HG02884 (cell line): ENCODE measurements at regions not wholly inside any gene's neighbourhood (a gene's known extent, or its start where the extent isn't known, plus 50 kb on each side); places are given as distances from the start of the nearest gene placed in this dataset.

ENCODE experiments used
- ATAC-seq: cut with Tn5 transposase; IDR thresholded peaks from one replicate; pipeline ENCODE4 v1.9.1; 2021; ENCODE audit warnings: mild to moderate bottlenecking, moderate library complexity; ENCODE audit not compliant: unreplicated experiment

DNA sequence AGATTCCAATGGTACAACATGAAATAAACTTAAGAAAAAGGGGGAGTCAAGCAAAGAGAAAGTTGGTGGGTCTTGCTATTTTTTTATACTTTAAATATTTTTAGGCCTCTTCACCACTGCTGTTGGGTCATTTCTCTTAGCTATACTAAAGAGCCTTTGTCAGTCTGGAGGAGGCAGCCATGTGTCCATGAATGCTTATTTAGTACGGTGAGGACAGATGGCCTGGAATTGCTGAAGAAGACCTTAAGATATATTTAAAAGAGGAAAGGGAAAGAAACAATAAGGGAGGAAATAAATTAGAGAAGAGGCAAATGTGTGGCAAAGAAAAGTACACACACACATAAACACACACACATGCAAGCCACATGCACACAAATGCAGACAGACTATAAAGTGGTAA, 560.5 kb upstream of the MEF2C start:
- no peak for ATAC-seq

DNA sequence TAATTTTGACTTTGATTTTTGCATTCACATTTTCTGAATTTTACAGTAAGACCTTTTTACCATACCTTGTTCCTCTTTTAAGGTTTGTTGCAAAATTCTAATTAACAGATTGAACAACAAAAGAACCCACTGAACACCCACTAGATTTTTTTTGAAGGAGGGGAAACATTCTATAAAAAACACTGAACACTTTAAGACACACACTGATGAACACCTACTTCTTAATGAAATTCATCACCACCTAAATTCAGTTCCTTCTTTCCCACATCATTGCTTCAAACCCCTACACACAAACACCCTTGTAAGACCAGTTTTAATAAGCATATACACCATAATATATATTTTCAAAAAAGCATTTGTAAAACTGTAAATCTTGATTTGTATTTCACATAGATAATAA, 559.0 kb upstream of the MEF2C start:
- ATAC-seq = no peak

GRCh38 chr5:89440670-89441069, 557.7 kb upstream of the MEF2C start:
- ATAC-seq = no peak

DNA sequence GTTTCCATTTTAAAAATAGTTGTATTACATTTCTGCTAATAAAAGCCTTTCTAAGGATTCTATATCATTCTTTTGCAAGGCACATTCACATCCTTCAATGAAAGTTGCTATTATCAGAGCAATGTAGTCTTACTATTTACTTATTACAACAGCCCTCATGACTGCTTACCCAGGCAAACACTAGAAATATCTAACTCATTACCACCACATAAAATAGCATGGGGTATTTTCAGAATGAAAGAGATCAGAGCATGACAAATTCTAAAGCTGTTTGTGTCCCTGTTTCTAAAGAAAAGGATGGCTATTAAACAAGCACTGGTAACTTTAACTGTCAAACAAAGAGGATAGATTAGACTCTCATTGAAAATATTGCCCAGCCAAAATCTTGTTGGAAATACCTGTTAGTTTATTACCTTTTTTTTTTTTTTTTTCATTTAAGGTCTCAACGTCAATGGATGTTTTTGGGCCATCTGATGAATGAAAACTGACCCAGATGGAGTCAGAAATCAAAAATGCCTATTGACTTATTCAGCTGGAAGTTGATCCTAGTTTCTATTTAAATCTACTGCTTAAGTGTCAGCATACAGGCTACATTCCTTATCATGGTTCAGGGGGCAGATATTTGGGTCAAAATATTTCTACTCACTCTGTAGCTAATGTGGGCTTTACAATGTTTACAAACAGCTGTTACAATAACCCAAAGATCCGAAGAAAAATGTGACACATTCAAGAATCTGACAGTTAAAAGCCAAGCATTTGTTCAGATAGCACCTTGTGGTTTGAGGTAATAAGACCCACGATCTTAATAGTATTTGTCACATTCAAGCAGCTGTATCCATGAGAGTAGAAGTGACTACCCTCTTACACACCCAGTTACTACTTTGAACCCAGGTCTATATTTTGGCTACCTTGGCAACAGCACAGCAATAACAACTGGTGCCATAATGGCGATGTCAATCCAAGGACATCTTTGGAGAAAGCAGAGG, 554.8 kb upstream of the MEF2C start:
- ATAC-seq = no peak

GRCh38 chr5:89436464-89436863, 553.5 kb upstream of the MEF2C start:
- no peak for ATAC-seq

- ATAC-seq = peak; percentile 71
Observed at GRCh38 chr5:89435347-89435746, 552.4 kb upstream of the MEF2C start.

GRCh38 chr5:89428624-89429023, 545.6 kb upstream of the MEF2C start:
- no peak for ATAC-seq

- ATAC-seq = no peak
Observed at GRCh38 chr5:89425062-89425461, 542.1 kb upstream of the MEF2C start.

DNA sequence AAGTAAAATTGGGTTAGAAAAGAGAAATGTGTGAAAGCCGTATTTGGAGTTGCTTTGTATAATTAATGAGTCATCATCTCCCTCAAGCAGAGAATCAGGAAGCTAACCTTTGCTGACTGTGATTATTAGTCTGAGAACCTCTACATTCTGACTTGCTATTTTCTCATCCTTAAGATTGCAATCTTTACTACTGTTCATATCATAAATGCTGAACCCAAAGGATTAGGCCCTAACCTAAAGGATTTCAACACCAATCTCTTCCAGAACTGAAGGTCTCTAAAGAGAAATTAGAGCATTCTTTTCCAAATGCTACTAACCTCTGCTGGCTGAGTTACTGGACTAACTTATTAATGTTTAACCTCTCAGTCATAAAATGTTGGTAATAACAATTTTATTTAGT, 538.1 kb upstream of the MEF2C start:
- no peak for ATAC-seq

DNA sequence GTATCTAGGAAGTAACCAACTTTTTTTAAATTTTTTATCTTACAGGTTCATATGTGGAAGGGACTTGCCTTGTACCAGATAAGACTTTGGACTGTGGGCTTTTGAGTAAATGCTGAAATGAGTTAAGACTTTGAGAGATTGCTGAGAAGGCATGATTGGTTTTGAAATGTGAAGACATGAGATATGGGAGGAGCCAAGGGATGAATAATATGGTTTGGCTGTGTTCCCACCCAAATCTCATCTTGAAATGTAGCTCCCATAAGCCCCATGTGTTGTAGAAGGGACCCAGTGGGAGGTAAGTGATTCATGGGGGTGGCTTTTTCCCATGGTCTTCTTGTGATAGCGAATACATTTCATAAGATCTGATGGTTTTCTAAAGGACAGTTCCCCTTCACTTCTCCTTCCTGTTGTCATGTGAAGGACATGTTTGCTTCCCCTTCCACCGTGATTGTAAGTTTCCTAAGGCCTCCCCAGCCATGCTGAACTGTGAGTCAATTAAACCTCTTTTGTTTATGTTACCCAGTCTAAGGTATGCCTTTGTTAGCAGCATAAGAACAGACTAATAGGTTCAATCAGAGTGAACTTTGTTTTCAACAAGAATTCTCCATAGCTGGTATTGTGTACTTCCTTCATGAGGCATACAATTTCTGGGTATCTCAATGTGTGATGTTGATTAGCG, 535.6 kb upstream of the MEF2C start:
- no peak for ATAC-seq

DNA sequence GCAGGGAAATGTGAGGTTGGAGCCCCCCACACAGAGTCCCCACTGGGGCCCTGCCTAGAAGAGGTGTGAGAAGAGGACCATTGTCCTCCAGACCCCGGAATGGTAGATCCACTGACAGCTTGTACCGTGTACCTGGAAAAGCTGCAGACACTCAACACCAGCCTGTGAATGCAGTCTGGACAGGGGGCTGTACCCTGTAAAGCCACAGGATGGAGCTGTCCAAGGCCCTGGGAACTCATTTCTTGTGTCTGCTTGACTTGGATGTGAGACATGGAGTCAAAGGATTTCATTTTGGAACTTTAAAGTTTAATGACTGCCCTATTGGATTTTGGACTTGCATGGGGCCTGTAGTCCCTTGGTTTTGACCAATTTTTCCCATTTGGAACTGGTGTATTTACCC, 535.0 kb upstream of the MEF2C start:
- ATAC-seq = no peak

DNA sequence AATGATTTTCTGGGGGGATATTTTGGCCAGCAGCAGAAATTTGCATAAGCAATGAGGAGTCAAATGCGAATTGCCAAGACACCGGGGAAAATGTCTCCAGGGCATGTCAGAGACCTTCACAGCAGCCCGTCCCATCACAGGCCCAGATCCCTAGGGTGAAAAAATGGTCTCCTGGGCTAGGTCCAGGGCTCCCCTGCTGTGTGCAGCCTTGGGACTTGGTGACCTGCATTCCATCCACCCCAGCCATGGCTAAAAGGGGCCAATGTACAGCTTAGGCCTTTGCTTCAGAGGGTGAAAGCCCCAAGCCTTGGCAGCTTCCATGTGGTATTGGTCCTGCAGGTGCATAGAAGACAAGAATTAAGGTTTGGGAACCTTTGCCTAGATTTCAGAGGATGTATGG, 534.5 kb upstream of the MEF2C start:
- ATAC-seq = no peak

DNA sequence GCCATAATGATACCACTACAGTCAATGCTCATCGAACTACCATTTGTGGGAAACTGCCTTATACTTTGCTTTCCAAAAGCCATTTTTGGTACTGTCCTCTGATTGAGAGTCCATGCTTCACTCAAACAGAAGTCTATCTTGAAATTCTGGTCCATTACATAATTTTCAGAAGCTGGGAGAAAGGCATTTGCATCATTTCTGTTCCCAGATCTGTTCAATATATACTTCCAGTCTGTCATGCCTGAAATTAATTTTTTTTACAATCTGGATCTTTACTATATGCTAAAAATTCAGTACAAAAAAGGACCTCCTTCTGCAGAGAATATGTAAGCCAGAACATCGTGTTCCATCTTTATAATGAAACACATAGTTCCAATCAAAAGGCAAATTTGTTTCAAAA, 528.9 kb upstream of the MEF2C start:
- ATAC-seq = no peak

DNA sequence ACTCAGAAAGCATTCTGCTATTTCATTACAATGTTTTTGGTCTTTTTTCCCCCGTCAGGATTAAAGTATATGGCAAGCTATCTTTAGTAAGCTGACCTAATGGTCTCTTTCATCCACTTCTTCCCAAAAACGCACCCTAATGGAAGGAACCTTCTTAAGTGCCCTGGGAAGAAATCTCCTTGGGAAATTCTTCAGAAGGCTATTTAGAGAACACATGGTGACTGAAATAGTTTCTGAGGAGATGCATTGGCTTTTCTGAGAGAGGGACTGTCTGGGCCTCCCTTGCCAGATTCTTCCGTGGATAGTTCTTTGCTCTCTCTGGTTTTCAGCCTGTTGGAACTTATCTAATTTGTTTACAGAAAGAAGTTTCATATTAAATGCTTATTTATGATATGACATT, 524.1 kb upstream of the MEF2C start:
- ATAC-seq = no peak

DNA sequence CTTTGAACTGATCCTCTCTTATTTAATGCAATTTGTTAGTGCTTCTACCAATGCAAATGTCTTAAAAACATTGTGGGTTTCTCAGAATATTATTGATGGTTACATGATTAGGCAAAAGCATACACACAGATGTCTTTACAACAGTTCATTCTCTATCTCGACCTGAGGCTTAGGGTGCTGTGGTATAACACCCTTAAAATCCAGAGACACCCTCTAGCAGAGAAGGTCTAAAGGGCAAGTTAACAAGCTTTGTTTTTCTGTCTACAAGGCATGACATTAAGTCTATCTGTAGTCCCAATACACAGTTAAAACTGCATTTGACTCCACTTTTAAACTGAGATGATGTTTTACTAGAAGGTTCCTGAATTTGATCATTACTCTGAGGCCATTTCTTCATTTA, 518.7 kb upstream of the MEF2C start:
- no peak for ATAC-seq

DNA sequence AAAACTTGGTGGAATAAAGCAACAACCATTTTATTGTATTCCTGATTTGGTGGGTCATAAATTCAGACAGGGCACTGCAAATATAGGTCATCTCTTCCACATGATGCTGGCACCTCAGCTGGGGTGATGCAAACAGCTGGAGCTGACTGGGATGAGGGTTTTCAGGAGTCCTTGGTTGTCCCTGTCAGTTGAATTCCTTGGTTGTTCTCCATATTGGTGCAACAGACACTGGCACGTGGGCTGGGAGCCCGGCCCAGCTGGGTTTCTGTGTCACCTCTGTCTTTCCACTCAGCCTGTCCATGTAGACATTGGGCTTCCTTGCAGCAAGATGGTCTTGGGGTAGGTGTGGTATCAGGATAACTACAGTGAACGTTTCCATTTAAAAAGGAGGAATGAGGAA, 518.0 kb upstream of the MEF2C start:
- ATAC-seq = no peak

DNA sequence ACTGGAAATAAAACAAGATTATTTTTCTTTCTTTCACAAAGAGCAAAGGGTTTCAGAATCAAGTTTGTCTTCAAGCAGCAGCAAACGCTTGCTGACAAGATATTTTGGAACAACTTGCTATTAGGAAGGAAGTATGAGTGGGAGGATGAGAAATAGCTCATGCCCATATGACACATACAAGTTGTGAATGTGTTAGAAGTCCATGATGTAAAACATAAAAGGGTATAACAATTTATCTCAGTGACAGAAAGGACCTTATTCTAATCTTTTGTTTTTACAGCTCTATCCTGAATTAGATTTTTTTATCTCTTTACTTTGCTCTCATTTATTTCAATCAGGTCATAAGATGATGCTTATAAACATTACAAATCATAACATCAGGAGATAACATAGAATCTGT, 516.6 kb upstream of the MEF2C start:
- no peak for ATAC-seq

DNA sequence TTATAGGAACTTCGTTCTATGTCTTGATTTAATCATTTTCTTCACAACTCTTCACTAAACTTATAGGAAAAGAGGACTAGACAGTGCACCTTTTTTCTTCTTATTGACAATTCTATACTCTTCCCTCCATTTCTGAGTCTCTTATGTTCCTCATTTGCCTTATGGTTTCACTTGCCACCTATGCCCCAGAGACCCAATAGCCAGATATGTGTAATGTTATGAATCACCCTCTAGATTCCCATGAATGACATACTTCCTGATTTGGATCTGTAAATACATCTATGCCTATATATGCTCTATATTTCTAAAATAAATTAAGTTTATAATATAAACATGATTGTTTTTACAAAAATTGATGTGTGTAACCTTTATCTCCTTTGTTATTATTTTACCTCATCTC, 514.1 kb upstream of the MEF2C start:
- peak; percentile 73 for ATAC-seq

- peak; percentile 51 for ATAC-seq
Observed at GRCh38 chr5:89396278-89396954, 513.4 kb upstream of the MEF2C start.

DNA sequence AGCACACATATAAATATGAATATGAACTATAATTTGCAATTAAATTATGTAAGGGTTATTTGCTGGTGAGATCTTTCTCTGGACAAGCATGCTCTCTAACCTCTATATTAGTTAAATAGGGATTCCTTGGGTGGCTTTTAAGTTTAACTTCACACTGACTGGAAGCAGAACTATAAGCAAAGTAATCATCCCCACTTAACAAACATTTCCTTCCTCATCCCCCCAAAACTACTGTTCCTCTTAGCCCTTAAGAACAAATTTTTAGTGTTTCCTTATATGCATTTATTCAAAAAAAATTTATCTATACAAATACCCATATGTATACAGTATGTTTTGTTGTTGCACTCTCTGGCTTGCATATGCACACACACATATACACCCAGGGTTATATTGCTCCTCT, 512.1 kb upstream of the MEF2C start:
- no peak for ATAC-seq

DNA sequence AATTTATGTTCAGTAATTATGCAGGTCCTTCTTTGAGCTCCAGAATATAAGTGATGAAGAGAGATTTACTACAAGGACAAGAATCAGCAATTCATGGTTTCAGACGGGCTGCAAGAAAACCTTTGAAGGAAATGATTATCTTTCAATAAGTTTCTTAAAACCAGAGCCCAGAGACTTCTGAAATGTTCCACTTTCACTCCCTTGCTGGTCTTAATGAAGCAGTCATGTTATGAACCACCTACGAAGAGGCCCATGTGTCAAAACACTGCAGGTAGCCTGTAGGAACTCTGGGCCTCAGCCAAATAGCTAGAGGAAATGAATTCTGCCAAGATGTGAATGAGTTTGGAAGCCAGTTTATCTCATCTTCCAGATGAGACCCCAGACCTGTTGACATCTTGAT, 505.9 kb upstream of the MEF2C start:
- ATAC-seq = no peak

DNA sequence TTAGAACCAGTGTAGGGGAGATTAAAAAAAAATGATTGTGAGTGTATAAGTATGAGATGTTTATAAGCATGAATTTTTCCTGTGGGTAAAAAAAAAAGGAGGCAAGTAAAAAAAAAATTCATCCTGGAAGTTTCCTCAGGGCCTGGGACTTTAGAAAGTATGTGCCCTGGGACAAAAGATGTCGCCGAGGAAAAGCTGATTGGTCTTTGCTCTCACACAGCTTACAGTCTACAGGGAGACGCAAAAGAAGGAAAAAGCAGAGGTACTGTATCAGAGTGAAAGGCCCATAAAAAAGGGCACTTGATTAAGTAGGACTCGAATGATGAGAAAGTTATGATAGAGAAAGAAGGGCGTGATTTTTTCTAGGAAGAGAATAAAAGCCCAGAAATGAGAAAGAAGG, 501.4 kb upstream of the MEF2C start:
- no peak for ATAC-seq
